Endothelial cell (in vitro differentiated cells): ENCODE measurements at regions not wholly inside any gene's neighbourhood (a gene's known extent, or its start where the extent isn't known, plus 50 kb on each side); places are given as distances from the start of the nearest gene placed in this dataset.

Experiments
- DNase-seq: peaks from one replicate; pipeline ENCODE4 v3.0.0; 2021; ENCODE audit warnings: low spot score
- H3K27ac Mint-ChIP-seq: one replicate; pipeline ENCODE4 v1.8.0; 2021; ENCODE audit warnings: mixed read lengths, inconsistent platforms; ENCODE audit not compliant: unreplicated experiment
- H3K27me3 Mint-ChIP-seq: one replicate; pipeline ENCODE4 v1.8.0; 2021; ENCODE audit warnings: mild to moderate bottlenecking, moderate library complexity, mixed read lengths, inconsistent platforms; ENCODE audit not compliant: unreplicated experiment
- H3K36me3 Mint-ChIP-seq: one replicate; pipeline ENCODE4 v1.8.0; 2021; ENCODE audit warnings: mild to moderate bottlenecking, low read depth, mixed read lengths, inconsistent platforms; ENCODE audit not compliant: unreplicated experiment
- H3K4me1 Mint-ChIP-seq: one replicate; pipeline ENCODE4 v1.8.0; 2021; ENCODE audit warnings: mild to moderate bottlenecking, mixed read lengths, inconsistent platforms; ENCODE audit not compliant: unreplicated experiment
- H3K4me3 Mint-ChIP-seq: one replicate; pipeline ENCODE4 v1.8.0; 2021; ENCODE audit warnings: mild to moderate bottlenecking, mixed read lengths, inconsistent platforms; ENCODE audit not compliant: unreplicated experiment
- H3K9me3 Mint-ChIP-seq: one replicate; pipeline ENCODE4 v1.8.0; 2021; ENCODE audit warnings: mixed read lengths, inconsistent platforms; ENCODE audit not compliant: unreplicated experiment
- CTCF ChIP-seq: fragments of 200-600 bp; sonication (generic); IDR thresholded peaks from one replicate; pipeline ENCODE4 v1.5.0; 2021; ENCODE audit warnings: antibody characterized with exemption; ENCODE audit not compliant: unreplicated experiment

GRCh38 chr1:238985312-238985711 lies 401.1 kb upstream of the CHRM3 start:
- Mint-ChIP-seq H3K9me3 (no peaks in the 10 kb centered on the region), H3K4me3 (no peak overlapping the region), H3K27me3 (no peaks in the 10 kb centered on the region), H3K4me1 (no peaks in the 10 kb centered on the region), H3K27ac (no peak overlapping the region), H3K36me3 (no peaks in the 10 kb centered on the region)
- DNase-seq: no peak
- TF ChIP-seq CTCF: no peak

GRCh38 chr1:238982736-238983135 lies 403.6 kb upstream of the CHRM3 start:
- no peak for DNase-seq
- H3K27ac Mint-ChIP-seq: no peak overlapping the region
- no peak overlapping the region for H3K4me3 Mint-ChIP-seq

GRCh38 chr1:238981317-238981933 lies 404.9 kb upstream of the CHRM3 start:
- H3K36me3 Mint-ChIP-seq: no peaks in the 10 kb centered on the region
- H3K9me3 Mint-ChIP-seq: no peaks in the 10 kb centered on the region
- no peak overlapping the region for H3K4me3 Mint-ChIP-seq
- H3K27ac Mint-ChIP-seq: no peak overlapping the region
- no peaks in the 10 kb centered on the region for H3K27me3 Mint-ChIP-seq
- no peak for DNase-seq
- TF ChIP-seq CTCF: no peak
- H3K4me1 Mint-ChIP-seq: no peaks in the 10 kb centered on the region

More at GRCh38 chr1:238982736-238983135, 403.6 kb upstream of the CHRM3 start:
- no peak for TF ChIP-seq CTCF
- Mint-ChIP-seq H3K27me3 (no peaks in the 10 kb centered on the region), H3K36me3 (no peaks in the 10 kb centered on the region), H3K9me3 (no peaks in the 10 kb centered on the region), H3K4me1 (no peaks in the 10 kb centered on the region)

- H3K36me3 Mint-ChIP-seq: no peaks in the 10 kb centered on the region
- no peak overlapping the region for H3K27ac Mint-ChIP-seq
- no peaks in the 10 kb centered on the region for H3K9me3 Mint-ChIP-seq
- H3K27me3 Mint-ChIP-seq: no peaks in the 10 kb centered on the region
- no peak overlapping the region for H3K4me3 Mint-ChIP-seq
- TF ChIP-seq CTCF: no peak
- DNase-seq: no peak
- no peaks in the 10 kb centered on the region for H3K4me1 Mint-ChIP-seq
These were observed 406.3 kb upstream of the CHRM3 start for GRCh38 chr1:238980053-238980452.

GRCh38 chr1:238964631-238965030 lies 421.7 kb upstream of the CHRM3 start:
- Mint-ChIP-seq H3K9me3 (no peaks in the 10 kb centered on the region), H3K27ac (no peak overlapping the region), H3K4me3 (no peak overlapping the region), H3K4me1 (no peaks in the 10 kb centered on the region), H3K27me3 (no peaks in the 10 kb centered on the region), H3K36me3 (no peaks in the 10 kb centered on the region)
- DNase-seq: no peak
- TF ChIP-seq CTCF: no peak
